Stimulated activated CD8-positive, alpha-beta memory T cell treated with anti-CD3 and anti-CD28 coated beads, Interleukin-15, amount 100 ng/mL, for 4 hours (primary cell): ENCODE measurements at regions not wholly inside any gene's neighbourhood (a gene's known extent, or its start where the extent isn't known, plus 50 kb on each side); places are given as distances from the start of the nearest gene placed in this dataset.
A peak's percentile ranks its signal among the peaks of the same experiment; 100 is the strongest.

Experiments used
- DNase-seq, 2 donors: peaks; one replicate each; pipeline ENCODE4 v3.0.0-alpha.2; 2020; ENCODE audit warnings: low read depth in 2 of 2

- DNase-seq: no peak
These were observed 68.8 kb upstream of the PITRM1 start for GRCh38 chr10:3241274-3241921.

- no peak for DNase-seq
These were observed 67.6 kb upstream of the PITRM1 start for GRCh38 chr10:3239920-3240894.

GRCh38 chr10:3239066-3239919, 66.7 kb upstream of the PITRM1 start:
- peak; percentile 27 to 48 for DNase-seq

GRCh38 chr10:3238115-3238871, 65.7 kb upstream of the PITRM1 start:
- DNase-seq: no peak

- no peak for DNase-seq
These were observed 64.9 kb upstream of the PITRM1 start for GRCh38 chr10:3237530-3237929.

- DNase-seq: no peak
These were observed 64.2 kb upstream of the PITRM1 start for GRCh38 chr10:3236644-3237404.

GRCh38 chr10:3235996-3236510, 63.5 kb upstream of the PITRM1 start:
- DNase-seq: no peak

GRCh38 chr10:3235395-3235794, 62.8 kb upstream of the PITRM1 start:
- no peak for DNase-seq

- no peak for DNase-seq
These were observed 61.0 kb upstream of the PITRM1 start for GRCh38 chr10:3233486-3233990.

- no peak for DNase-seq
These were observed 59.6 kb upstream of the PITRM1 start for GRCh38 chr10:3231951-3232730.

- DNase-seq: no peak
These were observed 57.2 kb upstream of the PITRM1 start for GRCh38 chr10:3229815-3230214.

- no peak for DNase-seq
These were observed 56.0 kb upstream of the PITRM1 start for GRCh38 chr10:3228629-3228945.

- no peak for DNase-seq
These were observed 54.6 kb upstream of the PITRM1 start for GRCh38 chr10:3226960-3227744.

GRCh38 chr10:3225561-3225960, 53.0 kb upstream of the PITRM1 start:
- DNase-seq: no peak

- DNase-seq: no peak
These were observed 51.7 kb upstream of the PITRM1 start for GRCh38 chr10:3224241-3224640.

- DNase-seq: no peak
These were observed 50.0 kb upstream of the PITRM1 start for GRCh38 chr10:3222626-3223025.
